Lung (tissue), 11 donors: ENCODE measurements at regions not wholly inside any gene's neighbourhood (a gene's known extent, or its start where the extent isn't known, plus 50 kb on each side); places are given as distances from the start of the nearest gene placed in this dataset.

Experiments
- ATAC-seq: fragments of 200-7000 bp; cut with Tn5 transposase; one replicate; pipeline ENCODE4 v1.9.1; 2020; ENCODE audit warnings: moderate number of reproducible peaks; ENCODE audit not compliant: insufficient read depth, low FRiP score
- DNase-seq, 3 donors: peaks; one replicate each; pipeline ENCODE4 v3.0.0-alpha.2; 2013 to 2017
- H3K27ac ChIP-seq, 2 donors: one replicate each; pipeline ENCODE4 v1.5.1; 2013; ENCODE audit warnings: mild to moderate bottlenecking in 2 of 2, moderate library complexity in 2 of 2, control low read depth in 1 of 2, inconsistent platforms in 1 of 2, low read depth in 1 of 2, low read length in 1 of 2
- H3K27me3 ChIP-seq, 3 donors: one replicate each; pipeline ENCODE4 v1.5.1; 2013; ENCODE audit warnings: low read length in 2 of 3; ENCODE audit not compliant: control insufficient read depth in 3 of 3, insufficient read depth in 3 of 3
- H3K36me3 ChIP-seq, 4 donors: one replicate each; pipeline ENCODE4 v1.5.1; 2013; ENCODE audit warnings: low read length in 4 of 4, mild to moderate bottlenecking in 1 of 4, moderate library complexity in 1 of 4; ENCODE audit not compliant: control insufficient read depth in 4 of 4, insufficient read depth in 4 of 4
- H3K4me1 ChIP-seq, 5 donors: one replicate each; pipeline ENCODE4 v1.5.1; 2013; ENCODE audit warnings: low read length in 5 of 5, mild to moderate bottlenecking in 2 of 5, moderate library complexity in 1 of 5; ENCODE audit not compliant: control insufficient read depth in 5 of 5, insufficient read depth in 5 of 5
- H3K4me3 ChIP-seq: one replicate; pipeline ENCODE4 v1.5.1; 2013; ENCODE audit warnings: mild to moderate bottlenecking, control low read depth, moderate library complexity
- H3K9ac ChIP-seq, 2 donors: one replicate each; pipeline ENCODE4 v1.5.1; 2013; ENCODE audit warnings: low read length in 2 of 2, control low read depth in 1 of 2; ENCODE audit not compliant: insufficient read depth in 1 of 2
- H3K9me3 ChIP-seq, 4 donors: one replicate each; pipeline ENCODE4 v1.5.1; 2013; ENCODE audit warnings: low read length in 3 of 4, mild to moderate bottlenecking in 1 of 4, moderate library complexity in 1 of 4; ENCODE audit not compliant: control insufficient read depth in 4 of 4, insufficient read depth in 3 of 4
- WGBS, 2 donors: extraction: QIAGEN DNeasy Blood & Tissue Kit; methylation state at CpG; one replicate each; pipeline ENCODE4 v1.1.7; 2013; 5-methylcytosine and 5-hydroxymethylcytosine counted together
- TF ChIP-seq, protein P1 (sequence below): IDR thresholded peaks from 2 replicates; pipeline ENCODE4 v1.5.1; 2012; ENCODE audit warnings: mild to moderate bottlenecking; ENCODE audit errors: control extremely low read depth, extremely low read depth
- donor health status: control.
- donor health status: control.
- donor health status: Bipolar disorder and iron deficiency.
- donor health status: healthy.
- donor health status: DM: yes; HTN: yes; CAD: no.

DNA sequence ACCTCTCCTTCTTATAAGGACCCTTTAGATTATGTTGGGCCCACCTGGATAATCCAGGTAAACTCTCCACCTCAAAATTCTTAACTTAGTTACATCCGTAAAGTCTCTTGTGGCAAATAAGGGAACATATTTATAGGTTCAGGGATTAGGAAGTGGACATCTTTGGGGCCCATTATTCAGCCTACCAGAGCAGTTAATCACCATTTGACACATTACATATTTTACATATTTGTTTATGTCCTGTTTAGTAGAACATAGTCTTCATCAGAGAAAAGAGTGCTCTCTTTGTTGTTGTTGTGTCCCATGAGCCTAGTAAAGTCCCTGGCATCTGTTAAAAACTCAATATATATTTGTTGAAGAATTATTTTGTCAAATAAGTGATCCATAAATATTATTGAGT lies 134.0 kb upstream of the SPATS2L start:
- Histone ChIP-seq H3K27me3 (no peaks in the 10 kb centered on the region), H3K4me1 (no peaks in the 10 kb centered on the region), H3K4me3 (no peak overlapping the region), H3K27ac (no peak overlapping the region), H3K9ac (no peak overlapping the region), H3K36me3 (no peaks in the 10 kb centered on the region), H3K9me3 (no peaks in the 10 kb centered on the region)
- DNase-seq (no peak), ATAC-seq (no peak)
- TF ChIP-seq, protein P1, sequence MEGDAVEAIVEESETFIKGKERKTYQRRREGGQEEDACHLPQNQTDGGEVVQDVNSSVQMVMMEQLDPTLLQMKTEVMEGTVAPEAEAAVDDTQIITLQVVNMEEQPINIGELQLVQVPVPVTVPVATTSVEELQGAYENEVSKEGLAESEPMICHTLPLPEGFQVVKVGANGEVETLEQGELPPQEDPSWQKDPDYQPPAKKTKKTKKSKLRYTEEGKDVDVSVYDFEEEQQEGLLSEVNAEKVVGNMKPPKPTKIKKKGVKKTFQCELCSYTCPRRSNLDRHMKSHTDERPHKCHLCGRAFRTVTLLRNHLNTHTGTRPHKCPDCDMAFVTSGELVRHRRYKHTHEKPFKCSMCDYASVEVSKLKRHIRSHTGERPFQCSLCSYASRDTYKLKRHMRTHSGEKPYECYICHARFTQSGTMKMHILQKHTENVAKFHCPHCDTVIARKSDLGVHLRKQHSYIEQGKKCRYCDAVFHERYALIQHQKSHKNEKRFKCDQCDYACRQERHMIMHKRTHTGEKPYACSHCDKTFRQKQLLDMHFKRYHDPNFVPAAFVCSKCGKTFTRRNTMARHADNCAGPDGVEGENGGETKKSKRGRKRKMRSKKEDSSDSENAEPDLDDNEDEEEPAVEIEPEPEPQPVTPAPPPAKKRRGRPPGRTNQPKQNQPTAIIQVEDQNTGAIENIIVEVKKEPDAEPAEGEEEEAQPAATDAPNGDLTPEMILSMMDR: no peak
- 97 to 100% methylated on average over 1 of the region's 1 CpG for WGBS, 2 donors

DNA sequence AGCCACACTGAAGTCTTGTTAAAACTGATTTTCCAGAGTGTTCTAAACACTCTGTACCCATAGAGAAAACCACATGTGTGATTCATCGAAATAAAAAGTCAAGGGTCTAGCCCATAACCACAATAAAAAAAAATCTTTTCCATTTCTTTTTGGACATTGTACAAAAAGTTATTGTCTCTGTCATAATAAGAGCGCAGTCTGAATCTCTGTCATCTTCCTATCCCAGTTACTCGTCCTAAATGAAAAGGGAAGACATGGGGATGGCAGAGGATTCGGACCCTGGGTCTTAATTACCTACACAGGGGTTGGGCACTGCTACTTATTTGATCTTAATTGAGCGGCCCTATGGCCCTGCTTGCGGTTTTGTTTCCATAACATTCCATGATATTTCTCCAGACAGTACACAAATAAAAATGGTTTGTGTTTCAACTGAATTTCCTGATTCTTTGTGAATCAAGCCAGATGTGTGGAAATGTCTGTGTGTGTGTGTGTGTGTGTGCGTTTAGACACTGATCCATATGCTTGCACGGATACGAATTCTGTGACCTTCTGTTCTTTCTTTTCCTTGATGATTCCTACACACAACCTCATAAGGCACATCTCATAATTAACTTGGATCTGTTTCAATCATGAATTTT lies 133.4 kb upstream of the SPATS2L start:
- ATAC-seq (no peak), DNase-seq (peak in 1 of 3 donors; percentile 76)
- Histone ChIP-seq H3K9me3 (no peaks in the 10 kb centered on the region), H3K4me3 (no peak overlapping the region), H3K36me3 (no peaks in the 10 kb centered on the region), H3K4me1 (no peaks in the 10 kb centered on the region), H3K9ac (no peak overlapping the region), H3K27me3 (no peaks in the 10 kb centered on the region), H3K27ac (no peak overlapping the region)
- TF ChIP-seq, protein P1: no peak
- 82 to 87% methylated on average over 9 of the region's 9 CpGs for WGBS, 2 donors

DNA sequence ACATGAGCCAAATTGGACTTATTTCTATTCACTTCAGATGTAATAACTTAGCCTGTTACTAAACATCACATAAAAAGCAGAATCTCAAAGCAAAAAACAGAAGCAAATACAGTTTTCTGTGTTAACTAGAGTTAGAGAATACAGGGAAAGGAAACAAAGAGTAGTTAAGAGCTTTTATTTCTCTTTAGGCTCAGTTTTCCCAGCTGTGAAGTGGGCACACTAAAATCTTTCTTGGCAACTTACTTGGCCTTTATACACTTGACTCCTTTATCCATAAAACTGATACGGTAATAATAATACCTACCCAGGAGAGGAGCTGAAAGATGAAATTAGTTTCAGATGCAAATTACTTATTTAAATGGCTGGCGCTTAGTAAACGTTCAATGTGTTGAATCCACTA lies 132.8 kb upstream of the SPATS2L start:
- no peak overlapping the region for H3K9ac ChIP-seq
- no peak overlapping the region for H3K4me3 ChIP-seq
- no peaks in the 10 kb centered on the region for H3K9me3 ChIP-seq
- H3K4me1 ChIP-seq: no peaks in the 10 kb centered on the region
- no peaks in the 10 kb centered on the region for H3K27me3 ChIP-seq
- ATAC-seq (no peak), DNase-seq (no peak)
- H3K36me3 ChIP-seq: no peaks in the 10 kb centered on the region
- no peak overlapping the region for H3K27ac ChIP-seq
- 91 to 94% methylated on average over 3 of the region's 3 CpGs for WGBS, 2 donors
- TF ChIP-seq, protein P1: no peak
